Suprapubic skin (tissue), 3 donors: ENCODE measurements at regions not wholly inside any gene's neighbourhood (a gene's known extent, or its start where the extent isn't known, plus 50 kb on each side); places are given as distances from the start of the nearest gene placed in this dataset.

ENCODE experiments used
- POLR2A ChIP-seq, 2 donors: fragments of 450-650 bp; IDR thresholded peaks; one replicate each; pipeline ENCODE4 v1.6.1; 2017; ENCODE audit warnings: antibody characterized with exemption in 2 of 2, mild to moderate bottlenecking in 2 of 2, moderate library complexity in 2 of 2
- TF ChIP-seq, protein P1 (sequence below), 2 donors: fragments of 200-600 bp in 1 of 2; fragments of 450-650 bp in 1 of 2; sonication (generic) in 1 of 2; IDR thresholded peaks; one replicate each; pipeline ENCODE4 v1.5.1; 2016 to 2019; ENCODE audit warnings: antibody characterized with exemption in 2 of 2, mild to moderate bottlenecking in 1 of 2, moderate library complexity in 1 of 2

DNA sequence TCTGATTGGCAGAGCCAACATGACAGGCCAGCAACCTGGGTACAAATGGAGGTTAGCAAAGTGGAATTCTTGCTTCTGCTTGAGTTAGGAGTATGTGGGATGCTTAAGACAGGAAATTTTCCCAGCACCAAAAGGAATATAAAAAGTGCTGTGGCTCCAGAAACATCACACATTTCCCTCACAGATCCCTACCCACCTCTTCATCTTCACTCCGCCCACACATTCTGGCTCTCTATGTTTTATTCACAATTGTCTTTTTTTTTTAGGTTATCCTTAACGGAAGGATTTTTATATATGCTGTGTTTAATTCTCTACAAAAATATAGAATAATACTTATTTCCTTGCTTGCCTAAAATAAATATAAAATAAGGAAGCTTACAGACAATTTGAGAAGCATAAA is 563.3 kb upstream of the HS3ST5 start:
- TF ChIP-seq, protein P1, sequence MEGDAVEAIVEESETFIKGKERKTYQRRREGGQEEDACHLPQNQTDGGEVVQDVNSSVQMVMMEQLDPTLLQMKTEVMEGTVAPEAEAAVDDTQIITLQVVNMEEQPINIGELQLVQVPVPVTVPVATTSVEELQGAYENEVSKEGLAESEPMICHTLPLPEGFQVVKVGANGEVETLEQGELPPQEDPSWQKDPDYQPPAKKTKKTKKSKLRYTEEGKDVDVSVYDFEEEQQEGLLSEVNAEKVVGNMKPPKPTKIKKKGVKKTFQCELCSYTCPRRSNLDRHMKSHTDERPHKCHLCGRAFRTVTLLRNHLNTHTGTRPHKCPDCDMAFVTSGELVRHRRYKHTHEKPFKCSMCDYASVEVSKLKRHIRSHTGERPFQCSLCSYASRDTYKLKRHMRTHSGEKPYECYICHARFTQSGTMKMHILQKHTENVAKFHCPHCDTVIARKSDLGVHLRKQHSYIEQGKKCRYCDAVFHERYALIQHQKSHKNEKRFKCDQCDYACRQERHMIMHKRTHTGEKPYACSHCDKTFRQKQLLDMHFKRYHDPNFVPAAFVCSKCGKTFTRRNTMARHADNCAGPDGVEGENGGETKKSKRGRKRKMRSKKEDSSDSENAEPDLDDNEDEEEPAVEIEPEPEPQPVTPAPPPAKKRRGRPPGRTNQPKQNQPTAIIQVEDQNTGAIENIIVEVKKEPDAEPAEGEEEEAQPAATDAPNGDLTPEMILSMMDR (IDR thresholded peaks at IDR 0.05) = no peak
- TF ChIP-seq POLR2A (IDR thresholded peaks at IDR 0.05) = no peak
